Suprapubic skin (tissue), 4 donors: ENCODE measurements at regions not wholly inside any gene's neighbourhood (a gene's known extent, or its start where the extent isn't known, plus 50 kb on each side); places are given as distances from the start of the nearest gene placed in this dataset.

Experiments used
- CTCF ChIP-seq, 2 donors: fragments of 200-600 bp in 1 of 2; fragments of 450-650 bp in 1 of 2; sonication (generic) in 1 of 2; IDR thresholded peaks; one replicate each; pipeline ENCODE4 v1.5.1; 2016 to 2019; ENCODE audit warnings: antibody characterized with exemption in 2 of 2, mild to moderate bottlenecking in 1 of 2, moderate library complexity in 1 of 2
- POLR2A ChIP-seq, 2 donors: fragments of 450-650 bp; IDR thresholded peaks; one replicate each; pipeline ENCODE4 v1.6.1; 2017; ENCODE audit warnings: antibody characterized with exemption in 2 of 2, mild to moderate bottlenecking in 2 of 2, moderate library complexity in 2 of 2
- POLR2AphosphoS5 ChIP-seq, 3 donors: sonication (generic); formaldehyde crosslinking; IDR thresholded peaks; one replicate each; pipeline ENCODE4 v1.6.1; 2017; ENCODE audit warnings: antibody characterized with exemption in 3 of 3

DNA sequence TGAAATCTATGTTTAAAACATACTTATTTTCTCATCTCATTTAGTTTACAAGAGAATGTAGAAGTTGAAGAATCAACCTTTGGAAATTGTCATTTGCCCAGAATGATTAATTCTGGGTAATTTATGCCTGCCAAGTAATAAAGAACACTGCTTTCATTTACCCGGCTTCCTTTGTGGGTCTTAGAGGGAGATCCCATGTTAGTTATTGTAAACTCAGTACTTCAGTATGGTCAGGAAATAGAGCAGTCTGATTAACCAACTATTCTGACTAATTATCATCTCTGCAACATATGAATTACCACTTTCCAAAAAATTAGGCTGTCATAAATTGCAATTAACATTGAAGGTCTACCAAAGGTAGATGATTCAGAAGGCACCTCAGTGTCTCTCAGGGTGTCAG lies 324.5 kb downstream of the HNRNPD start:
- no peak for TF ChIP-seq POLR2A (IDR thresholded peaks at IDR 0.05)
- TF ChIP-seq CTCF (IDR thresholded peaks at IDR 0.05) = no peak
- TF ChIP-seq POLR2AphosphoS5 (IDR thresholded peaks at IDR 0.05) = no peak
